ENCODE measurements at regions not wholly inside any gene's neighbourhood (a gene's known extent, or its start where the extent isn't known, plus 50 kb on each side); places are given as distances from the start of the nearest gene placed in this dataset.

- TF ChIP-seq CTCF (optimal IDR thresholded peaks at IDR 0.05 in 1 of 3, IDR thresholded peaks at IDR 0.05 in 1 of 3, conservative IDR thresholded peaks at IDR 0.05 in 1 of 3; ENCODE audit: extremely low read depth in 1 of 3, insufficient read depth in 2 of 3, low read length in 3 of 3) (no peak), EZH2 (IDR thresholded peaks at IDR 0.05; ENCODE audit: low read length) (no peak)
Measured at GRCh38 chr15:95494971-95495541, 835.4 kb upstream of the NR2F2 start.

Data from keratinocyte (primary cell).